Sigmoid colon (tissue), 4 donors: ENCODE measurements at regions not wholly inside any gene's neighbourhood (a gene's known extent, or its start where the extent isn't known, plus 50 kb on each side); places are given as distances from the start of the nearest gene placed in this dataset.

Experiments
- CTCF ChIP-seq, 4 experiments: fragments of 450-650 bp in 3 of 4; fragments of 200-600 bp in 1 of 4; IDR thresholded peaks; one replicate each; pipeline ENCODE4 v1.5.1; 2016 to 2019; ENCODE audit warnings: antibody characterized with exemption in 4 of 4, mild to moderate bottlenecking in 3 of 4, moderate library complexity in 2 of 4
- EP300 ChIP-seq, 4 donors: sonication (generic); formaldehyde crosslinking; IDR thresholded peaks; one replicate each; pipeline ENCODE4 v1.6.1; 2017; ENCODE audit warnings: antibody characterized with exemption in 4 of 4
- POLR2A ChIP-seq, 2 donors: fragments of 450-650 bp; IDR thresholded peaks; one replicate each; pipeline ENCODE4 v1.6.1; 2016; ENCODE audit warnings: antibody characterized with exemption in 2 of 2, mild to moderate bottlenecking in 2 of 2, moderate library complexity in 2 of 2
- POLR2AphosphoS5 ChIP-seq, 4 donors: sonication (generic); formaldehyde crosslinking; IDR thresholded peaks; one replicate each; pipeline ENCODE4 v1.6.1; 2017; ENCODE audit warnings: antibody characterized with exemption in 4 of 4

DNA sequence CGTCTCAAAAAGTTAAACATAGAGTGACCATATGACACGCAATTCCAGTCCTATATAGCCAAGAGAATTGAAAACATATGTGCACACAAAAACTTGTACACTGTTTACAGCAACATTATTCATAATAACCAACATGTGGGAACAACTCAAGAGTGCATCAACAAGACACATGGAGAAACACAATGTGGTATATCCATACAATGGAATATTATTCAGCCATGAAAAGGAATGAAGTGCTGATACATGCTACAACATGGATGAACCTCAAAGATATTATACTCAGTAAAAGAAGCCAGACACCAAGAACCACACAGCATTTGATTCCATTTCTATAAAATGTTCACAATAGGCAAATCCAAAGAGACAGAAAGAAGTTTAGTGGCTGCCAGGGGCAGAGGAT is 317.0 kb downstream of the NSG2 start:
- TF ChIP-seq POLR2A (IDR thresholded peaks at IDR 0.05) (no peak), CTCF (IDR thresholded peaks at IDR 0.05) (no peak), EP300 (IDR thresholded peaks at IDR 0.05) (no peak), POLR2AphosphoS5 (IDR thresholded peaks at IDR 0.05) (no peak)
